GDM1 (cell line): ENCODE measurements at regions not wholly inside any gene's neighbourhood (a gene's known extent, or its start where the extent isn't known, plus 50 kb on each side); places are given as distances from the start of the nearest gene placed in this dataset.

Experiments
- DNase-seq: peaks from one replicate; lab custom pipeline; 2025; lab: John Stamatoyannopoulos, UW

DNA sequence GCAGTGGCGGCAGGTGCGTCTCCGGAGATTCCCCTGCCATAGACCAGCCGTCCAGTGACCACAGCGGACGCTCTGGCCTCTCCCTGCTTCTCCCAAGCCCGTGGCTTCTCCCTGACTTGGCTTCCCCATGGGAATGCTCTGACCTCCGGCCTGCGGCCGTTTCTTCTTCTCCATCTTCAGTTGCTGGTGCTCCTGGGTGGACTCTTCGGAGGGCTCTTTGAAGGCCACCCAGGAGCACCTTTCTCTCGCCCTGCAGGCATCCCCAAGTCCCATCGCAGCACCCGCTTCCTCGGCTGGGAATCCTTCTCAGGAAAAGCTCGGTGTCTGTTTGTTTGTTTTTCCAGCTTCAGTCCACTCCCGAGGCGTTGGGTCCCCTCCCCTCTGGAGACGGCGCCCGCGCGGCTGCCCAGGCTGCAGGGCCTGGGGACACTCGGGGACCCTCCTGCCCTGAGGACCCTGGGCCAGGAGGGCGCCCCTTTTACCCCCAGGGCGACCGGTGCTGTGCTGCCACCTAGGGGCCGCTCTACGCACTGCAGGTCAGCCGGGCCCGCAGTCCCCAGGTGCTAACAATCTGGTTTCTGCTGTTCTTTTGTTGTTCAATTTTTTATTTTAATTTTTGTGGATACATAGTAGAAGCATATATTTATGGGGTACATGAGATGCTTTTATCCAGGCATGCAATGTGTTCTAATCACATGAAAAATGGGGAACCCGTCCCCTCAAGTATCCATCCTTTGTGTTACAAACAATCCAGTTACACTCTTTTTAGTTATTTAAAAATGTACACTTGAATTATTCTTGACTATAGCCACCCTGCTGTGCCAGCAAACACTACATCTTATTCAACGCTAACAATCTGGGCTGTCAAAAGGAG lies 197.9 kb upstream of the ADAMTS16 start:
- DNase-seq = no peak

DNA sequence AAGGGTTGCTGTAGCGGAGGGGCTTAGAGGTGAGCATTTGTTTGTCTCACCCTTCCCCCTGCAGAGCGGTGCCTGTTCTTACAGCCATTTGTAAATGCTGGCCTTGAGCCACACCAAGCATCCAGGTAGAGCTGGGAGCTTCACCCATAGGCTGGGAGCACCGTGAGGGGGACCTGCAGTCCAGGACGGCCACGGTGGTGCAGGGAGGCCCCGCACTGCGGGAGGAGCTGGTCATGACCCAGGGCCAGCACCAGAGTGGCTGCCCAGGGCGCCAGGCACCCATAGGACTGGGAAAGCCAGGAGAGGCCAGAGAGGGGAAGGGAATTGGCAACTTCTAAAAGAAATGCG lies 197.3 kb upstream of the ADAMTS16 start:
- no peak for DNase-seq

DNA sequence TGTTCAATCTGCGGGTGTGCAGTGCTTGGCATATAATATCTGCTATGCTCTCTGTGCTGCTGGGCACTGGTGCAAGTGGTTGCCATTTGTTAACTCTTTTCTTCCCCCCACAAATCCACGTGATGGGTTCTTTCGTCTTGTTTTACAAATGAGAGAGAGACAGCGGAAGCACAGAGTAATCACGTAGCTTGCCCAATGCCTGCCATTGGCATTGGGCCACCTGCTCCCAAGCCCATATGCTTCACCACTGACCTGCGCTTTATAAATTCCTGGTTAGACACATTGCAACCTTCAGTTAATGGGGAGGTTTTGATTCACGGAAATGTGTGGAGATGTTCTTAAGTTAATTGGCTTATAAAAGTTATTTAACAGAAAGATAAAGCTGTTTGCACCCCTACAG lies 194.8 kb upstream of the ADAMTS16 start:
- no peak for DNase-seq

DNA sequence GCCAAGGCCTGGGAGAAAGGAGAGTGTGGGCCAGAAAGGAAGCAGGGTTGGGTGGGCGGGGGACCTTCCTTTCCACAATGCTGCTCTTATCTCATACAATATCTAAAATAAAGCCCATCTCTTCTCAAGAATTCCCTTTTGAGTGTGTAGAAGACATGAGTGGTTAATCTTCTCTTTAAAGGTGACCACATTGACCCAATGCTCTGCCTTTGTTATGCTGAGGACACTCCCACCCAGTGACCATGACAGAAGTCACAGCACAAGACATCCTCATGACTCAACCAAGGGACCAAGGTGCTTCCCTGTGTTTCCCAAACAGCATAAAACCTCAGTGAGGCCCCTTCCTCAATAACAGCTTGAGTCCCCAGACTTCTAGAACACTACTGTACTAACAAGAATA lies 193.0 kb upstream of the ADAMTS16 start:
- no peak for DNase-seq

DNA sequence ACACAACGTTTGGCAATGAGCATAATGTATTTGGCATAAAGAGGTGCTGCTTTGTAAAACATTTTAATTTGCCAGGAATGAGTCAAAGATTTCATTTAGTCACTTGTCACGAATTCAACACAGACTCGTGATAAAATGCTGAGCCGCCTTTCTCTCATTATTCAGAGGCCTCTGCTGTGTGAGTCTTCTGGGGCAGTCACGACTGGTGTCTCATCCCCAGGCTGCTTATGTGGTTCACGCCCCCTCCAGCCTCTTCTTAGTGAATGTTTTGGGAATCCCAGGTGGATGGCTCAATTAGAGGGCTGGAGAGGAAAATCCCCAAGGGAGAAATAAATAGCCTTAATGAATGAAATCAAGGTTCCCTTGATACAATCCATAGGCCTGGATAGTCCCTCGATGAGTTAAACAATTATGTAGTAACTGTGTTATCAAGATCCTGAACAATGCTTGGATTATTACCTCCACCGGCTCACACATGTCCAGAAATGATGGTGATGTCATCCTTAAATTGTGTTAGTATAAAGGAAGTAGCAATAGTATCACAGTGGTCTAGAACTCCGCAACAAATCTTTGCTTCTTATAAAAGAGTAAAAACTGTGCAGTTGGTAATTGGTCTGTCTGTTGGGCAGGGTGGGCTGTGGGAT lies 192.1 kb upstream of the ADAMTS16 start:
- DNase-seq = no peak

DNA sequence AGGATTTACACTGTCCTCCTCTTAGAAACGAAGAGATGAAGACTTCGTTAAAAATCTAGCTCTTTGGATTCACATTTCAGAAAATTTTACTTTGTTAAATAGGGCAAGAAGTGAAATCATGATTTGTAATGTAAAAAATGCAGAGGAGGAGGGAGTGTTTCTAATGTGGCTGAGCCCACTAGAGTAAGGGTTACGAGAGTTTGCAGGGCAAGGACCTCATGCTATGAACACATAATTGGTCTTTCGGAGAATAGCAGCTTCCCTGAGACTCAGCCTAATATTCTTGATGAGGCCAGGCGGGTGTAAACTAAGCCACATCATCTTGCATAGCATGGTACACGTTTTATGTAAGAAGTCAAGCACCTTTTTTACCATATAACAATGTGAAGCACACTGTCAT lies 191.0 kb upstream of the ADAMTS16 start:
- no peak for DNase-seq

DNA sequence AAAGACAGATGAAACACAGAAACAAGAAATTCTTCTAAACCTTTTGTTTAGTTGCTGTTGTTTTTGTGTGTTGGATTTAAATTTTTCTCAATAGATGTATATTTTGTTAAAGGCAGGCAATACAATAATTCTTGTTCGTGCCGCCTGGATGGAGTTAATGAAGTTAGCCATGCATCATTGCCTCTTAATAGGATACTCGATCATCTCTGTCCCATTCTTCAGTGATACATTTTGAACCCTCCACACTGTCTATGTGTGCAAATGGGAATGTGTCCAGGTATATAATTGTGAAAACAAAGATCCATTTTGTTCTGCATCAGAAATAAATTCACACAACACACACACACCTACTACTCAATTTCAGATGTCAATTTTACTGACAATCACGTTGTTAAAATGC lies 186.6 kb upstream of the ADAMTS16 start:
- DNase-seq = no peak

DNA sequence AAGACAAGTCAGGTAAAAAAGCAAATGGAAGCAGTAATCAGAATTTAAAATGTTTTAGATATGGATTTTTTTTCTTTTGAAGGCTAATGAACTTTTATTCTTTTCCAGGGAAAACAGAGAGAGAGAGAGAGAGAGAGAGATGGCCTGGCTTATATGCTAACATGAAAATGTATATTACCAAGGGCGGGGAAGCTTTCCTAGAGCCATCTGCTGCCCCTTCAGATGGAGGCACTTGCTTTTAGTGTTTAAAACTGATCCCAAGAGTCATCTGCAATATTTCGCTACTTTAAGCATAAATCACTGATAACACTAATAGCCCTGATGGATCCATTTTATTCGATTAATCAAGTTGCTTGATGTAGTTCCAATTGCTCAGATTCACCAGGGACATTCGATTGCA lies 186.1 kb upstream of the ADAMTS16 start:
- no peak for DNase-seq

DNA sequence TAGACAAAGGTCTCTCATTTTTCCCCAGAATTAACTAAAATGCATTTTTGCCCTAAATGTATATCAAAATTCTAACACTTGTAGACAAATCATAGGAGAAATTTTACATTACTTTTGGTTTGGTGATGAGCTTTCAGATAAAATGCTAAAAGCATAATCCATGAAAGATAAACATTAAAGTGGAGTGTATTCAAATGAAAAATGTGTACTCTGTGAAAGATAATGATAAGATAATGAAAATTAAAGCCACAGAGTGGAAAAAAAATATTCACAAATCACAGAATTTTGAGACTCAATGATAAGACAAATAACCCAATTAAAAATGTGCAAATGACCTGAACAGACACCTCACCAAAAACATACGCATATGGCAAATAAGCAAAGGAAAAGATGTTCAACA lies 176.9 kb upstream of the ADAMTS16 start:
- no peak for DNase-seq

DNA sequence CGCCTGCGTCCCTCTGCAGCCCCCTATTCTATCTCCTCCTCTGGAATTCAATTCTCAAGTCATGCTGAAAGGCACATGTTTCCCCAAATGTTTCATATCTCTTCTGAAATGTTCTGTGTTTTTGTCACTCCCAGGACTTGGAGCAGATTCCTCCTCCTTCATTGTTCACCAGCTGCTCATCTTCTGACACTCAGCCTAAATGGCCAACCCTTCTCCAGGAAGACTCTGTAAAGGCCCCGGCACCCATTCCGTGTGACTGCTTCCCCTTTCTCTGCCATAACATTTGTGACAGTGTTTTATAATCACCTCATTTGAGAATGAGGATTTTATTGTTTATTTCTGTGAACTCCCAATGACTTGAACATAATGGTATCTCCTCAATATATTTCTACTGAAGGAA lies 170.8 kb upstream of the ADAMTS16 start:
- DNase-seq = no peak

DNA sequence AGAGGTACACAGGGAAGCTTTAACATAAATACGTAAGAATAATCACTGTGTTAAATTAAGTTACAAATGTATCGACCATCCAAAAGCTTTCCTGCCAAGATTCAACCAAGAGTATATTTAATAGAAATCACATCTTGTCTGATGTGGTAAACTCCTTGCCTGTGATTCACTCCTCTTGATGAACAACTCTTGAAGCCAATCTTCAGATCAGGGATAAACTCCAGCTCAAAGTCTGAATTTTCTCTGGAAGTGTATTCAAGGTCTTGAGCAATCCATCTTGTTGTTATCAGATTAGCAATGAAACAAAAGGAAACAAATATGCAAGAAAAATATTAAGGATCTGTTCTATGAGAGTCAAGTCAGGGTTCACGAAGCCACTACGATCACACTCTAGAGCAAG lies 170.0 kb upstream of the ADAMTS16 start:
- DNase-seq = no peak

DNA sequence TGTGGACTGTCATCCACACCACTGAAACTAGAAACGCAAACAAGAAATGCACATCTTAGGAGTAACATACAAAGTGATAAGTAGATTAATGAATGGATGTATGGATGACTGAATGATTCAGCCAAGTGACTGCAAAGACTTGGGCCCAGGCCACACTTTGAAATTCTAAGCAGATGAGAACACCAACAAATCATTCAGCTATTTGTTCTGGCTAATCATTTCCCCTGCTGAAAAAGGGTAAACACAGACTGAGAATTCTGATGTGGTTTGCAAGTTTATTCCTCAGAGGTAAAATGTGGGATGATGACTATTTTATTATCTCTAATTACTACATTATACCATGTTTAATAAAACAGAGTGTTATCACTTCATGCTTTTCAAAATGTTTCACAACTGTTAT lies 163.2 kb upstream of the ADAMTS16 start:
- DNase-seq = no peak

DNA sequence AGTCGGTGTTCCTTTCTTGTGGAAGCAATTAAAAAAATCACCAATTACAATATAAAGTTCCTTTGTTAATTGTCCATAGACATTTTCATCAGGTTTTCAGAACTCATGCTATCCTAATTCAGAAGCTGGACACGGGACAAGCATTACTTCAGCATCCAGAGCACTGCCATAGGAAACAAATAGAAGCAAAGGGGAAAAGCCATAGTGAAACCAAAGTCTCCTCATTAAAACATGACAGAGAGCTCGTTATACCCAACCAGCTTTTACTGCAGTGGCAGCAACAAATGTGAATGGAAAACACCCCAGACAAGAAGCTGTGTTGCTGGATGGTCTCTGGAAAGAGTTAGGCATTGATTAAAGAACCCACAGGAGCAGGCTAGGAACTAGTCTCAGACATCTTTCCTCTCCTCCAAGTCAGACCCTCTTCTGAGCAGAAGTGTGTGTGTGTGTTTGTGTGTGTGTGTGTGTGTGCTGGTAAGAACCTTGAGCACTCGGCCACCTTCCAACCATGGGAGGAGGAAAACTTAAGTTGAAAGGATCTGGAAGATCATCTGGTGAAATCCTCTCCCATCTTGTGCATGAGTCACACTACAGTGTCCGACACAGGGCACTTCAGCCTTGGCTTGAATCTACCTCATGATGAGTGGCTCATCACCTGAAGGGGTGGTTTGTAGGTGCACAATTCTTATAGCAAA lies 162.6 kb upstream of the ADAMTS16 start:
- DNase-seq = no peak

DNA sequence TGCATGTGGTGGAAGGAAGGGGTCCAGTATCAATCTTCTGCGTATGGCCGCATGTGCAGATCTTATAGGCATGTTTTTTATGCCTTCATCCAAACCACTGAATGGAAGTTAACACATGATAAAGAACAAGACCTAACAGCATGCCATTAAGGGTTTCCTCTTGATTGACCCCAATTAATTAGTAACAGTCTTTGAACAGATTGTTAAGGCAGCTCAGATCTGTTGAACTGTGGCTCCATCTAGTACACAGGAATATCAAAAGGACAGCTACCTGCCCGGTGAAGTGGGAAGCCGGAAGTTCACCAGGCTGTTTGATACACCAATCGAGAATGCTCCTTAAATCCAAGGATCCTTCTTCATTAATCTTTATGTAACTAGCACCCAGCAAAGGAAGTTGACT lies 159.9 kb upstream of the ADAMTS16 start:
- no peak for DNase-seq

DNA sequence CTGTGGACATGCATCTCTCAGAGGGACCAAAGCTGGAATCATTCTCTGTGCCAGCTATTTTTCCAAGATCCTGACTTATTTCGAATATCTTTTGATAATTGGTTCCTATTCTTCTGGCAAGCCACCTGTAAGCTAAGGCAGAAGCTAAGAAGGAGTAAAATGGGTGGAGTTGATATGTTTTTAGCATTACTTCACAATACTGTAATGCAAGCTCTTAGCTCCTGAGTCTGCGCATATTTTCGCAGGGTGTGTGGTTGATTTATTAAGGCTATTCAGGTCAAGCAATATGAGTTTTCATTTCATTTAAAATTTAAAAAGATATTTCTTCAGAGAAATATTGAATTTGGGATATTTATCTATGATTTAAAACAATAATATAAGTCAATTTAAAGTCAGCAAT lies 158.5 kb upstream of the ADAMTS16 start:
- no peak for DNase-seq

DNA sequence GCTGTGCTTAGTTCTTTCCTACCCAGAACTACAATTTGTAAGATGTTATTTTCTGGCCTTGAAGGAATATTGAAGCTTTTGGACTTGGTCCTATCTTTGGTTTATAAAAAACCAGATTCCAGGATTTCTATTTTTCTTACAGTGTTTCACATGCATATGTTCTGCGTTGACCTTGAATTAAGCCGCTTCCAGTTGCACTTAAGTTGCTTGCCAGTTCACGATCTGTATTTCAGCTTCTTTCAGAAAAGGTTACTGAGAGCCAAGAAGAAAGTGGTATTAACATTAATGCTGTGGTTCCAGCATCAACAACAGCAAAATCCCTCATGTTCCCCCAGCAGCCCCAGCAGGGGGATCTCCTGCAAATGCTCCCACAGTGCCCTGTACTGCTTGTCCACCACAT lies 156.4 kb upstream of the ADAMTS16 start:
- no peak for DNase-seq

DNA sequence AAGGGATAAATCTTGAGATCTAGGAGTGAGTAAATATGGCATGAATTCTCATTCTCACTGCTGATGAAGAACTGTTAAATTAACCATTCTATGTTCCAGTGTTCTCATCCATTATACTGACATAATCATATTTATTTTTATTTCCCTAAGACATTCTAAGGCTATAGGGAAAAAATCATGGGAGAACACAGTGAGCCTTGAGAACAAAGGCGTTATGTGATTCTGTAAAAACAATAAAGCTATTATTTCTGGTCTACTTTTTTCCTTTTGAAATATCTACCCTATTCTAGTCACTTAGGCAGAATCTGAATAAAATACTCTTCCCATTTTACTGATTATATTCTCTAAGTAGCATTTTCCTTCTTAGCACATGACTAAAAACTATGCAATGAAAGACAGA lies 155.7 kb upstream of the ADAMTS16 start:
- DNase-seq = no peak

DNA sequence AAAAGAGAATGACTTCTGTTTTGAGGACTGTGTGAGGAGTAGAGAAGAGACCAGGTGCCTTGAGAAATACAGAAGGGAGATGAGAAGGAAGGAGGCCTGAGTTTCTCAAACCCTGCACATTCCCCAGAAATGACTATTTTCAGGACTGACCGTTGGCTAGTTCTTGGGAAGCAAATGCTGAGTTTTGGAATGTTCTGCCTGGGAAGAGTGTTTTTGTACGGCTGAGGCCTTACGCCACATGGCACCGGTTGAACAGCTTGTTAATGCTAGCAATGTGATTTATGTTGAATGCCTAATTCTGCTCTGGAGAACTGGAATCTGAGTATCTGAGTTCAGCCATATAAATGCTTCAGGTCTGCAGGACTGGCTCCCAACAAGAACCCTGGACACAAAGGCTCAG lies 152.7 kb upstream of the ADAMTS16 start:
- no peak for DNase-seq

DNA sequence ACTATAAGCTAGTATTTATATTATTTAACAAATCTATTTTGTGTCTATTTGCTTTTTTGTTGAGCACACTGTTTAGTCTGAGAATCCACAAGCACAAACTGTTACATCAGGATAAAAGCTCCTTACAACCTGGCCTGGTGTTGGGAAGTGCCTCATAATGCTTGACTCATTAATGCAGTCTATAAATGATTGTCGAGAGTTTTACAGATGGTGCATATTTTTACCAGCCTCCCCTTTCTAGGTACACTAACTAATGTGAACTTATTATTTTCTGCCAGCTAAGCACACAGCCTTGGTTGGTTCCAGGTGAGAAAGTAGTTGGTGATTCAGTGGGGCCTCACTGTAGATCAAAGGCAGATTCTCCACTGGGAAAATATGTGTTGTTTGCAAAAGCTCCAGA lies 151.0 kb upstream of the ADAMTS16 start:
- DNase-seq = no peak

DNA sequence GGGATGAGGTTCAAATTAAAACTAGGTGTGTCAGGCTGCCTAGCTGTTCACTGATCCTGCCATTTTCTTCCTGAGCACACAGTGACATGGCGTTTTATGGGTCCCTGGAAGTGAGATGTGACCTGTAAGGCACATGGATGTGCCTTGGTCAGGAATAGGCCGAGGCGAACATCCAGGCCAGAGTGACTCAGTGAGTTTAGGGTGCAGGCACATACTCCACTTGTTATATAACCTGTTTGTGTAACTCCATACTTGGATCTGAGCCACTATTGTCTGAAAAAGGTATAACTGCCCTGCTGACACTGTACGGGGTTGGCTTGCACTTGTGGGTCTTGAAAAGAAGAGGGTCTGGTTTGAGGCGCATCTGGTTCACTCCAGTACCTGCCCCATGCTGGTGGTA lies 150.1 kb upstream of the ADAMTS16 start:
- DNase-seq = no peak

DNA sequence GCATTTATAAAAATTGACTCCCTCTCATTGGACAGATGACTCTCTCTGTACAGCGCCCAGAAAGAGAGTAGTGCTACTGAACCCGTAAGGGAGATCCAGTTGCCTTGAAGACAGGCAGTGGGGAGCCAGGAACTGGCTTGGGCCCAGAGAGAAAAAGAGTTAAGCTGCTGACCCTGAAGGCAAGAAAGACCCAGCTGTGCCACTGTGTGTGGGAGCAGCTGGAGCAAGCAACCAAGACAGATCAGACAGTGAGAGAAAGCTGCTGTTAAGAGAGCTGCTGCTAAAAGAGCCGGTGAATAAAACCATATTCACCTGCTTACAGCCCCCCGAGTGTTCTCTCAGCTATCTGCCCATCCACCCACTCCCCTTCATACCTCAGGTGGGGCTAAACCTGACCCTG lies 149.7 kb upstream of the ADAMTS16 start:
- no peak for DNase-seq

DNA sequence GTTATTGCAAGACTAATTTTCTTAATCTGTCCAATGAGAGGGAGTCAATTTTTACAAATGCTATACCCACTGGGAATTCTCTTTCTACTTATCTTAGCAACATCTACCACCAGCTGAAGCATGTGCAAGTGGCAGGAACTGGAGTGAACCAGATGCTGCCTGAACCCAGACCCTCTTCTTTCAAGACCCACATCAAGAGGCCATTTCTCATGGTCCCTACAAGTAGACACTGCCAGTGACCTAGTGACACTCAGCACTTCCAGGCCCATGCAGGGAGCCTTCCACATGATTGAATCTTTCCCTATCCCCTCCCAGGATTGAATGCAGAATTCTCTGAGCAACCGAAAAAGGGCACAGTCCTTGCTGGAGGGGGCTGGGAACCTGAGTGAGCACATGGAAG lies 148.2 kb upstream of the ADAMTS16 start:
- no peak for DNase-seq

DNA sequence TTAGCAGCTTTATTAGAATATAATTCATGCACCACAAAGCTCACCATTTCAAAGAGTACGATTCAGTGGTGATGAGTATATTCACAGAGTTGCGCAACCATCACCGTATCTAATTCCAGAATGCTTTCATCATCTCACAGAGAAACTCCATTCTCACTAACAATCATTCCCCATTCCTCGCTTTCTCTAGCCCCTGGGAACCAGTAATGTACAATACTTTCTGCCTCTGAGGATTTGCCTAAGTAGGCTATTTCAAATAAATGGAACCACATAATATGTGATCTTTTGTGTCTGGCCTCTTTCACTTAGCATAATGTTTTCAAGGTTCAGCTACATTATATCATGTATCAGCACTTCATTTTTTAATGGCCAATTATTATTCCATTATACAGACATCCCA lies 145.1 kb upstream of the ADAMTS16 start:
- DNase-seq = no peak
